ENCODE measurements at regions not wholly inside any gene's neighbourhood (a gene's known extent, or its start where the extent isn't known, plus 50 kb on each side); places are given as distances from the start of the nearest gene placed in this dataset.
A peak's percentile ranks its signal among the peaks of the same experiment; 100 is the strongest.

- in situ Hi-C loops (cut with MboI; ENCODE audit: low pct_unique_long_range_greater_than_20kb, low sequenced_read_pairs), result no loop called here
- DNase-seq, result no peak
These were observed 363.6 kb upstream of the GOLIM4 start for GRCh38 chr3:168459226-168459784.

- no peak for DNase-seq
- in situ Hi-C loops (cut with MboI; ENCODE audit: low pct_unique_long_range_greater_than_20kb, low sequenced_read_pairs), result no loop called here
These were observed 362.3 kb upstream of the GOLIM4 start for GRCh38 chr3:168457954-168458539.

GRCh38 chr3:168455814-168456213 lies 360.1 kb upstream of the GOLIM4 start:
- in situ Hi-C loops (cut with MboI; ENCODE audit: low pct_unique_long_range_greater_than_20kb, low sequenced_read_pairs), result no loop called here
- DNase-seq, result no peak

GRCh38 chr3:168453623-168454022 lies 357.9 kb upstream of the GOLIM4 start:
- no peak for DNase-seq
- in situ Hi-C loops (cut with MboI; ENCODE audit: low pct_unique_long_range_greater_than_20kb, low sequenced_read_pairs), result no loop called here

- in situ Hi-C loops (cut with MboI; ENCODE audit: low pct_unique_long_range_greater_than_20kb, low sequenced_read_pairs), result no loop called here
- no peak for DNase-seq
These were observed 348.2 kb upstream of the GOLIM4 start for GRCh38 chr3:168443965-168444364.

GRCh38 chr3:168442502-168442901 lies 346.8 kb upstream of the GOLIM4 start:
- no peak for DNase-seq
- in situ Hi-C loops (cut with MboI; ENCODE audit: low pct_unique_long_range_greater_than_20kb, low sequenced_read_pairs), result no loop called here

GRCh38 chr3:168436245-168436724 lies 340.6 kb upstream of the GOLIM4 start:
- in situ Hi-C loops (cut with MboI; ENCODE audit: low pct_unique_long_range_greater_than_20kb, low sequenced_read_pairs), result no loop called here
- no peak for DNase-seq

- DNase-seq, result no peak
- in situ Hi-C loops (cut with MboI; ENCODE audit: low pct_unique_long_range_greater_than_20kb, low sequenced_read_pairs), result no loop called here
These were observed 335.8 kb upstream of the GOLIM4 start for GRCh38 chr3:168431491-168431890.

- peak; percentile 81 for DNase-seq
- in situ Hi-C loops (cut with MboI; ENCODE audit: low pct_unique_long_range_greater_than_20kb, low sequenced_read_pairs), result no loop called here
These were observed 332.2 kb upstream of the GOLIM4 start for GRCh38 chr3:168427835-168428475.

- in situ Hi-C loops (cut with MboI; ENCODE audit: low pct_unique_long_range_greater_than_20kb, low sequenced_read_pairs), result no loop called here
- peak; percentile 12 for DNase-seq
These were observed 331.4 kb upstream of the GOLIM4 start for GRCh38 chr3:168427156-168427555.

GRCh38 chr3:168425936-168426595 lies 330.3 kb upstream of the GOLIM4 start:
- no peak for DNase-seq
- in situ Hi-C loops (cut with MboI; ENCODE audit: low pct_unique_long_range_greater_than_20kb, low sequenced_read_pairs), result no loop called here

- in situ Hi-C loops (cut with MboI; ENCODE audit: low pct_unique_long_range_greater_than_20kb, low sequenced_read_pairs), result no loop called here
- DNase-seq, result no peak
These were observed 328.5 kb upstream of the GOLIM4 start for GRCh38 chr3:168424059-168424734.

- in situ Hi-C loops (cut with MboI; ENCODE audit: low pct_unique_long_range_greater_than_20kb, low sequenced_read_pairs), result no loop called here
- DNase-seq, result no peak
These were observed 327.1 kb upstream of the GOLIM4 start for GRCh38 chr3:168422843-168423242.

- in situ Hi-C loops (cut with MboI; ENCODE audit: low pct_unique_long_range_greater_than_20kb, low sequenced_read_pairs), result no loop called here
These were observed 323.4 kb upstream of the GOLIM4 start for GRCh38 chr3:168419091-168419490.

GRCh38 chr3:168417016-168417415 lies 321.3 kb upstream of the GOLIM4 start:
- no peak for DNase-seq
- in situ Hi-C loops (cut with MboI; ENCODE audit: low pct_unique_long_range_greater_than_20kb, low sequenced_read_pairs), result no loop called here

More at GRCh38 chr3:168419091-168419490, 323.4 kb upstream of the GOLIM4 start:
- no peak for DNase-seq

- no peak for DNase-seq
- in situ Hi-C loops (cut with MboI; ENCODE audit: low pct_unique_long_range_greater_than_20kb, low sequenced_read_pairs), result no loop called here
These were observed 320.7 kb upstream of the GOLIM4 start for GRCh38 chr3:168416446-168416845.

- in situ Hi-C loops (cut with MboI; ENCODE audit: low pct_unique_long_range_greater_than_20kb, low sequenced_read_pairs), result no loop called here
- DNase-seq, result no peak
These were observed 318.4 kb upstream of the GOLIM4 start for GRCh38 chr3:168414149-168414548.

- in situ Hi-C loops (cut with MboI; ENCODE audit: low pct_unique_long_range_greater_than_20kb, low sequenced_read_pairs), result no loop called here
- no peak for DNase-seq
These were observed 311.7 kb upstream of the GOLIM4 start for GRCh38 chr3:168407381-168407780.

GRCh38 chr3:168405288-168405687 lies 309.6 kb upstream of the GOLIM4 start:
- in situ Hi-C loops (cut with MboI; ENCODE audit: low pct_unique_long_range_greater_than_20kb, low sequenced_read_pairs), result no loop called here

More at GRCh38 chr3:168405288-168405687, 309.6 kb upstream of the GOLIM4 start:
- DNase-seq, result peak; percentile 18
